ENCODE measurements at regions not wholly inside any gene's neighbourhood (a gene's known extent, or its start where the extent isn't known, plus 50 kb on each side); places are given as distances from the start of the nearest gene placed in this dataset.
"Not testable (repeated sequence)": the region's sequence is repeated elsewhere in the genome, so short reads cannot be mapped to it uniquely, and the experiment has no call there.

GRCh38 chr6:114638341-114638740 lies 295.5 kb upstream of the HS3ST5 start:
- no peak for DNase-seq (ENCODE audit: low spot score)

DNA sequence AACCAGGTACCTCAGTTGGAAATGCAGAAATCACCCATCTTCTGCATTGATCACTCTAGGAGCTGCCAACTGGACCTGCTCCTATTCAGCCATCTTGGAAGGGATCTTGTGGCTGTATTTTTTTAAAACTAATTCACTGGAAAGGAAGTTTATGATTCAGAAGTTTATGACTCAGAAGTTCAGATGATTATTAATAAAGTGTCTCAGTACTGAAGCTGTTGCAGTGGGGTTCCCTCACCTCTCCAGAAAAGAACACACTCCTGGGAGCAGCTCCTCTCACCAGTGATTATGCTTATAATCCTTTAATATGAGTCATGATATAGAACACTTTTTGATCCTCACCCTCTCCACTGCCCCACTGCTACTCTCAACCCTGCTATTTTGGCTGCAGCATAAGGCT lies 291.2 kb upstream of the HS3ST5 start:
- no peak for DNase-seq (ENCODE audit: low spot score)

DNA sequence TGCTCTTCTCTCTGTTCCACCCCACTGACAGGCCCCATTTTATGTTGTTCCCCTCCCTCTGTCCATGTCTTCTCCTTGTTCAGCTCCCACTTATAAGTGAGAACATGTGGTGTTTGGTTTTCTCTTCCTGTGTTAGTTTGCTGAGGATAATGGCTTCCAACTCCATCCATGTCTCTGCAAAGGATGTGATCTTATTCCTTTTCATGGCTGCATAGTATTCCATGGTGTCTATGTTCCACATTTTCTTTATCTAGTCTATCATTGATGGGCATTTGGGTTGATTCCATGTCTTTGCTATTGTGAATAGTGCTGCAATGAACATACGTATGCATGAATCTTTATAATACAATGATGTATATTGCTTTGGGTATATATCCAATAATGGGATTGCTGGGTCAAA lies 283.4 kb upstream of the HS3ST5 start:
- DNase-seq (ENCODE audit: low spot score), result not testable (repeated sequence)

DNA sequence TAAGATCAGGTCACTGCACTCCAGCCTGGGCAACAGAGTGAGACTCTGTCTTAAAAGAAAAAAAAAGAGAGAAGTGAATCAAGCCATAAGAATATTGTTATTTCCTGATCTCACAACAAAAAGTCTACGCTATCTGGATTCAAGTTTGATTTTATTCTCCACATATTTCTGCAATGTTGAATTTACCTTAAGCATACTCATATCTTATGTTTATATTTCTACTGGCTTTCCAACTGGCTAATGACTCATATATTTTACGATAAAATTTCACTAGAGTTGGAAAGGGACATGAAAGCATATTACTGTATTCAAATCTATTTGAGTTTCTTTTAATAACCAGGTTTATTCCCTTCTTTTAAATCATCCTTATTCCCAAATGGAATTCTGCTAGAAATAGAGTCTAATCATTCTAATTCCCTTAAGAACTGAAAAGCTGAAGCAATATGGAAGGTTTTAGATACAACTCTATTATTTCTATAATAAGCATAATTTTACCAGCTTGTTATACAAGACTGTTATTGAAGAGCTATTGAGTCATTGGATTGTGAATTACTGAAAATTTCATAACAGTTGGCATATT lies 276.9 kb upstream of the HS3ST5 start:
- no peak for DNase-seq (ENCODE audit: low spot score)

DNA sequence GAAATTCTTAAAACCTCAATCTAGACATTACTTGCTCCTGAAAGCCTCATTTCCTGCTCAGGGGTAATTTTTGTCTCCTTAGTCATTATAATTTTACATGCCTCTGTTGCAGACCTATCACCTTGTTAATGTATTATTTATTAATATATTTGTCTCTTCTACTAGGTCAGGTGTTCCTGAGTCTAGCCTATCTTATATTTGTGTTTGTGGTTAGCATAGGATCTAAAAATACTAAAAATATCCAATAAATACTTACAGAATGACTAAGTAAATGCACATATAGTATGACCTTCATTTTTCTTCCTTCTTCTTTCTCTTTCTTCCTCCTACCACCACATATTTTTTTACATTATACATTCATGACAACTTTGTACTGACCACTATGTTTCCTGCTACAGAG lies 268.9 kb upstream of the HS3ST5 start:
- no peak for DNase-seq (ENCODE audit: low spot score)

GRCh38 chr6:114608091-114608490 lies 265.3 kb upstream of the HS3ST5 start:
- no peak for DNase-seq (ENCODE audit: low spot score)

DNA sequence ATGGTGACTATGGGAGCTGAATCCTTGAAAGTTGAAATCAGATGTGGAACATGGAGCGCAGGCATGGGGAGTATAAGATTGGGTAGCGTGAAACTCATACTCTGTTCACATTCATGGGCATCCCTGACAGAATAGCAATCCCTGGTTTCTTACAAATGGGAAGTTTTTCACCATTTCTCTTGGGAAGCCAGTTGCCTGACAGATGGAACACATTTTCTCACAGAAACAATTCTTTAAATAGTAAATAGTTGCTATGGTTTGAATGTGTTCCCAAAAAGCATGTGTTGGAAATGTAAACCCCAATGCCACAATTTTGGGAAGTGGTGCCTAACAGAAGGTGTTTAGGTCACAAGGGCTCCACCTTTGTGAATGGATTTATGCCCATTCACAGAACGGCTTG lies 262.8 kb upstream of the HS3ST5 start:
- no peak for DNase-seq (ENCODE audit: low spot score)

DNA sequence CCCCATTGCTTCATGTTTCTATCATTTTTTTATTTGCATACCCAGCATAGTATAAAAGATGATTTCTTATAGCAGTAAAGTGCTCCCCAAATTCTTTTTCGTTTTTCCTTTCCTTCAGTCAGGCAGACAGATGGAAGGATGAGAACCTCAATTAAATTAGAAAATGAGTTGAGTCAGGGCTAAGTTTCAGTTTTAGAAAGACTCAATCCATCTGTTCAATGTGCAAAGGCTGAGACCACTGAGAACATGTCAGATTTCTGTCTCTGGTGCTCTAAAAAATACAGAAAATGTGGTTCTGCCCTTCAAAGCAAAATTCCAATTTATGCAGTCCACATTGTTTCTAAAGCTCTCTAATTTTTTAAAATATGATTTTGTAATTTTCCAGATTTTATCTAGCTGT lies 257.6 kb upstream of the HS3ST5 start:
- no peak for DNase-seq (ENCODE audit: low spot score)

DNA sequence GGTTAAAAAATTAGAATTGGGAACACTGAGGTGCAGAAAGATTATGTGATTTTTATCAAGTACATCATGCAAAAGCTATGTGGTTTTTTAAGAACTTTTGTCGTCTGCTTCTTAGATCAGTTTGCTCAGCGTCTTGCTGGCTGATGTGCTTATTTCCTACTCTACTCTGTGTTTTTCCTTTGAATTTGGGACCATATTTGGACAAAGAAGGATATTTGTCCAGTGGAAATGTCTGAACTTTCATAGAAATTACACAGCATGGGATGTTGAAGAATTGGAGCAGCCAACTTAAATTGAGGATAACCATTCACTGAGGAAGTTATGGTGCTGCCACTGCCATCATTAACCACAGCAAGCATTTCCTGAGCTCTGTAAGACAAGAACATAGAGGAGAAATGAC lies 252.8 kb upstream of the HS3ST5 start:
- DNase-seq (ENCODE audit: low spot score), result no peak

DNA sequence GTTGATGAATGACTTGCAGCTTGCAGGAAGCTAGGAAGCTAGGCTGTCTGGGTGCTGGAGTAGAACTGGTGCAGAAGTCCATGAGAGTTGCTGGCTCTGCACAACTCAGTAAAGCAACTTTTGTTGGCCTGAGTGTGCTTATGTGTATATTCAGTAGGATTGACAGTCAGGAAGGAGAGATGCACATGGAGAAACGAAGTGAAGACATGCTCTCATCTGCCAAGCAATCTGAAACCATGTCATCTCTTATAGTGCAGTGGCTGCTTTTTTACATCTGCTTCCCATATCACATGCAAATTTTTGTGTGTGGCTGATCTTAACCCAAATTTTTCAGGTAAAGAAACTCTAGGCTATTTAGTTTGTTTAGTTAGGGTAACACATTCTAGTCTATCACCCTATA lies 252.4 kb upstream of the HS3ST5 start:
- DNase-seq (ENCODE audit: low spot score), result no peak

- no peak for DNase-seq (ENCODE audit: low spot score)
Observed at GRCh38 chr6:114592506-114592905, 249.7 kb upstream of the HS3ST5 start.

DNA sequence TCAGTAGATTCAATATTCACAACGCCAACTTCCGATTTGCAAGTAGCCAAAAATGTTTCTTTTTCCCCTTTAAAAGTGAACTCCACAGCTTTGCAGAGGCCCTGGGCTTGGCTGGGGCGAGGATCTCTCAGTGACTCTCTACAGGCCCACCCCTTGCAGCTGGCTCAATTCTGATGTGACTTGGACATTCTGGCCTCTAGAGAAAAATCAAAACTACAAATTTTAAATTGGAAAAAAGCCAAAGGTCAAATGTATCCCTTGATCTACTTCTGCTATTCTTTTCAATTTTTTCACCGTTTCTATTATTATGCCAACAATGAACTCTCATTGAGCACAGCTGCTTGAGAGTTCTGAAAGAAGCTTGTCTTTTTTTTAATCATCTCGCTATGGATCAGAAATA lies 245.9 kb upstream of the HS3ST5 start:
- DNase-seq (ENCODE audit: low spot score), result no peak

DNA sequence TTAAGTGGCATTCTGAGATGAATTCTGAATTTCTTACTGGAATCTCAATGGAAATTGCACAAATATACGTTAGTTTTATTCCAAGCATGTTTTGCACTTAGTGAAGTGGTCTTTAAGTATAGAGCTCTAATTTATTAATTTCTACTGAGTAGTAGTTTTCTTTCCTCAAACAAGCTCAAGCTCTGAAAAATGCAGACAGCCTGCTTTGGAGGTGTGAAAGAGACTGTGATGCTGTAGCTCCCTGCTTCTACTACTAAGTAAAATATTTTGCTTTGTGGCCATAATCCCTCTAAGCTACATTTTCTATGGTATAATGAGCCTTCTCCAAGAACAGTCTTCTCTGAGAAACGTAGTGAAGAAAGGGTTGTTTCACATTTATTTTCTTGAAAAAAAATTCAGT lies 243.5 kb upstream of the HS3ST5 start:
- no peak for DNase-seq (ENCODE audit: low spot score)

GRCh38 chr6:114581293-114581692 lies 238.5 kb upstream of the HS3ST5 start:
- DNase-seq (ENCODE audit: low spot score), result no peak

DNA sequence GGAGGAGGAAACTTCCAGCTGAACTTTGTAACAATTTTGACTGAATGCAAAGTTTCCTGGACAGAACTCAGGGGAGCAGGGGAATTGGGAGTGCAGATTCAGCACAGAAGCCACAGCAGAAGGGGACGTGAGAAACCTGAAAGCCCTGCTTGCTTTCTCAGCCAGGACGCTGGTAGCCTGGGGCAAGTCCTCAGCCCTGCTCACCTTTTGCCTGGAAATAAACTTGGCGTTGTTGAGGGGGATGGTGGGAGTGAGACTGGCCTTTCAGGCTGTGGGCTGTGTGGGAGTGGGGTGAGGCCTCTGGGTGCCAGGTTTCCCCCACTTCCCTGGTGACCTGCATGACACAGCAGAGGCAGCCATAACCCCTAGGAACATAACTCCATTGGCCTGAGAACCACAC lies 238.1 kb upstream of the HS3ST5 start:
- DNase-seq (ENCODE audit: low spot score), result no peak

GRCh38 chr6:114579486-114579885 lies 236.7 kb upstream of the HS3ST5 start:
- DNase-seq (ENCODE audit: low spot score), result no peak

DNA sequence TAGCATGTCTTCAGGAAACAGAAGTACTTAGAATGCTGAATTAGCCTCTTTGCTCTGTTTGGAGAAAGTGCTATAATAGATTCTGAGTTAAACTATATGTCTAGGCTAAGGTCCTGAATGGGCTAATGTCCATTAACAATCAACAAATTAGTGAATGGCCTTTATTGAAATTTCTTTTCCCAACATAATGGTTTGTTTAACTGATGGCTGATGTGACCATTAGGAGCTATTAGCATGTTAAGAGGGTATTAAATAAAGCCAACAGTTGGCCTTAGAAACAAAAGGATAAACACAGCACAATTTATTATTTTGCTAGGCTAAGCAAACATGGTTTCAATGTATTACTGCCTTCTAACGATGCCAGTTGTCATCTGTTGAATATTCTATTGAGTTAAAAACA lies 234.3 kb upstream of the HS3ST5 start:
- DNase-seq (ENCODE audit: low spot score), result no peak

DNA sequence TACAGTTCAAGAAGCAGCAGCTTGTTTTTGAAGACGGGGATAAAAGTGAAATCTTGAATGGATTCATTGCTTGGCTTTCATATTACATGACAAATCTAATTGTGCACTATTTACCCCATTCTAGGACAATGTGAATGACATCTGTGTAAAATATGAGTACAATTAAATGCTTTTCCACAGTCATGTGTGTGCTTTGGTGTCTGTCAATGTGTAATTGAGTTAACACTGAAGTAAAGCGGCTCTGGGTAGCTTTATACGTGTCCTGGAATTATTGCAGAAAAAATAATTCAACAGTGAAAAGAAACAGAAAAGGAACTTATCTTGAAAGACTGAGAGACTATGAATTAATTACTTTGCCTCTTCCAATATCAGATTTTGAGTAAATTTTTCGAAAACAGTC lies 233.5 kb upstream of the HS3ST5 start:
- no peak for DNase-seq (ENCODE audit: low spot score)

DNA sequence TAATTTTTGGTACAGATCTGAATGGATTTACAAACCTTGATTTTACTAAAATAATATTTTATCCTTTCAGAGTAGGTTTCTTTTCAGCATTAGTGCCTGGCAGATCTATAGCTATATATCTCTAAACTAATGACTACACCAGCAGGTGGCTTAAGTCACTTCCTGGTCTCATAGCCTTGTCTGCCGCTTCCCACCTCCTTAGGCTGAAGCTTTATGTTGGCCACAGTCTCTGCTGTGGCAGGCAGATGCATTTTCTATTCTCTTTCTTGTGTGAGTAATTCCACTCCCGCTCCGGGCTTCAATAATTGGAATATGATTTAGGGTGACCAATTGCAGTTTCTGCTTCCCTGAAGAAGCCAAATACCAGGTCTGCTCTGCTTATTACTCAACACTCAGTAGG lies 226.8 kb upstream of the HS3ST5 start:
- DNase-seq (ENCODE audit: low spot score), result no peak

DNA sequence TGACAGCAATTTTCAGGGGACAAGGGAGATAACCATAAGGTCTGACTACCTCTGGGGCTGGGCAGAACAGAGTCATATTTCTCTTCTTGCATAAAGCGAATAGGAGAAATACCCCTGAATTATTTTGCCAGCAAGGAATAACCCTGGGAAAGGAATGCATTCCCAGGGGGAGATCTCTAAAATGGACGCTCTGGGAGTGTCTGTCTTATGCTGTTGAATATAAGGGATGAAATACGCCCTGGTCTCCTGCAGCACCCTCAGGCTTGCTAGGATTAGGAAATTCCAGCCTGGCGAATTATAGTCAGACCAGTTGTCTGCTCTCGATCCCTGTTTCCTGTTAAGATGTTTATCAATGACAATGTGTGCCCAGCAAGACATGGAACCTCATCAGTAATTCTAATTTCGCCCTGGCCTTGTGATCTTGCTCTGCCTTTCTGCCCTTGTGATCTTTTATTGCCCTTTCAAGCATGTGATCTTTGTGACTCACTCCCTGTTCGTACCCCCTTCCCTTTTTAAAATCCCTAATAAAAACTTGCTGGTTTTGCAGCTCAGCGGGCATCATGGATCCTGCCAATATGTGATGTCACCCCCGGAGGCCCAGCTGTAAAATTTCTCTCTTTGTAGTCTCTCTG lies 221.6 kb upstream of the HS3ST5 start:
- DNase-seq (ENCODE audit: low spot score), result no peak

- DNase-seq (ENCODE audit: low spot score), result no peak
Observed at GRCh38 chr6:114559419-114559818, 216.6 kb upstream of the HS3ST5 start.

DNA sequence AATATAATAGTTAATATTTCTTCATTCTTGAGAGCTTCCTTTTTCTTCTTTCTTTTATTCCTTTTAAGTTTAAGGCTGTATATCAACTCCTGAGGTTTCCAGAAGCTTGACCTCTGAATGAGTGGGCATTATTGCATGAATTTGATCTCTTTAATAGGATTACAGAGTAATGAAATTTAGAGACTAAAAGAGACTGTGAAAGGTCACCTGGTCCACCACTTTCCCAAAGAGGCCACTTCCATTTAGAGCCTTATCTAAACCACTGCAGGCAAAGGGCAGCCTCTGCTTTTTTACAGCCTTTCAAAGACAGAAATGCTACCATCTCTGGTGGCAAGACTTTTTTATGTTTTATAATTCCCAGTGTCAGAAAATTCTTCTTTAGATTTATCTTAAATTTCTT lies 215.3 kb upstream of the HS3ST5 start:
- no peak for DNase-seq (ENCODE audit: low spot score)

GRCh38 chr6:114556846-114557488 lies 214.1 kb upstream of the HS3ST5 start:
- no peak for DNase-seq (ENCODE audit: low spot score)

DNA sequence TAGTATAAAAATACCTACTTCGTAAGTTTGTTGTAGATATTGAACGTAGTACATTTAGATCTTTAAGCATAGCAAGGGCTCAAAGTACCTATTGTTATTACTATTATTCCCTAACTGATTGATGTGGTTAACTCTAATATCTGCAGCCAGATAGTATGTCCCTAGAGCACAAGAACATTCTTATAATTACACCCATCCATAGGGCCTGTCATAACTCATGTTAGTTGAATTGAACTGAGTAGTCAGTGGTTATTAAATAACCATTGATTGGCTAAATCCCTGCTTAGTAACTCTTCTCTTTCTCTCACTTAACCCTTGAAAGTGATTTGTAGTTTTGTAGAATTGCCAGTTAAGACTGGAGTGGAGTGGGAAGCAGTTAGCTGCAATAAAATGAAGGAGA lies 207.5 kb upstream of the HS3ST5 start:
- no peak for DNase-seq (ENCODE audit: low spot score)

All from AG08396 (cell line).